GM21786 (cell line): ENCODE measurements at regions not wholly inside any gene's neighbourhood (a gene's known extent, or its start where the extent isn't known, plus 50 kb on each side); places are given as distances from the start of the nearest gene placed in this dataset.

Experiments
- ATAC-seq: cut with Tn5 transposase; IDR thresholded peaks from one replicate; pipeline ENCODE4 v1.9.1; 2021; ENCODE audit not compliant: unreplicated experiment

DNA sequence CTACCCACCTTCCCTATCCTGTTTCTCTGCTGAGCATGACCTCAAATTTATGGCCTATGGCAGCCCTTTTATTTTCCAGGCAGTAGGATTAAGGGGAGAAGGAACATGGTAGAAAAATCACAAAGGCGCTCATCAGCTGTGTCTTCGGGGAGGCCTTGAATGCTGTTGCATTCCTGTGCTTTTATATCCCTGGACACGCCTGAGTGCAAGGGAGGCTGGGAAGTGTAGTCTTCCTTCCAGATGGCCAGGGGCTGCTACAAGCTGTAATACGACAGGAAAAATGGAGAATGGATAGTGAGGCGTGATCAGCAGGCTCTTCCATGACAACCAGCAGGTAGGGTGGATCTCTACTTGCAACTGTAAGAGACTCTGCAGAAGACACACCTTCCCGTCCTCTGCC lies 210.9 kb upstream of the GGTLC1 start:
- no peak for ATAC-seq

DNA sequence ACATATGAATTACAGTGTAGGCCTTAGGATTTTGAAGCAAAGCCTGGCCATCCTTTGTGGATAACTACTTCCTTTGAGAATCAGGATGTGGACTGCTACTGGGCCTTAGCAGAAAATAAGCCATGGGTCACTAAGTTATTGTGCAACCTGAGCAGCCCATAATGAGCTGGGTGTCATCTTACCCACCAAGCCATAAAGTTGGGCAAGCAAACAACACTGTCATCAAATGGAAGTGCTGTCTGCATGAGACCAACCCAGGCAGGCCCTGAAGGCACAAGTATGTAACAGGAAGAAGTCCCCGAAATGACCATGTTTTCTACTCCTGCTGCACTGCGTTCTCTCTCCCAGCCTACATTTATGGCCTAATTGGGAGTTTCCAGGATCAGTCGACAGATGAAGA lies 205.6 kb upstream of the GGTLC1 start:
- no peak for ATAC-seq

- no peak for ATAC-seq
Observed at GRCh38 chr20:24190905-24191304, 202.3 kb upstream of the GGTLC1 start.

DNA sequence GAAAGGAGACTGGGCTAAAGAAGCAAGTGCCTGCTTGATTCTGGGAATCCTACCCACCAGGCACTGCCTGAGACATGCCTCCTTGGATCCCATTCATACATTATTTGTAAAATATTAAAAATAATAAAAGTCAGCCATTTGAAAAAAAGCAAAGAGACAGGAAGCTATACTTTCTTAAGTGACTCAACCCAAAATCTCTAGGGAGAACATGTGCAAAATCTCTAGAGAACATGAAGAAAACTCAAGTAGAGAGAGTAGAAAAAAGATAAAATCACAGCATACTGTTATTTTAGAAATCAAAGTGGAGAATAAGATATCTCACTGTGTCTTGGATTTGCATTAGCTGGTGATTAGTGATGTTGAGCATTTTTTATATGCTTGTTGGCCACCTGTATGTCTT lies 197.2 kb upstream of the GGTLC1 start:
- no peak for ATAC-seq

DNA sequence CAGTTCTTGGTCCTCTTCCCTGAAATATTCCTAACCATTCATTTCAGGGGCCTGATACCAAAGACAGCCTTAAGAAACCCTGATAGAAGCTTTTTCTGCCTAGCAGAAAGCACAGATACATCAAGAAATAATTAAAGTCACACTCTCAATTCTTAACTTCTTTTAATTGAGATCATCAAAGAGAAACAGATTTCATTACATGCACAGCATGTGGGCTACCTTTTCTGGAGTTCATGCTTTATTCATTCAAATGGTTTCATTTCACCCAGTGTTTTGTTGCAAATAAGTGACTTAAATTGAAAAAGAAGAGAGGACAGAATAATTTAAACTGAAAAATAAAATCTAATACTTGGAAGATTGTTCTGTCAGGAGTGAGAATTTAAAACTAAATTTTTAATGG lies 192.6 kb upstream of the GGTLC1 start:
- ATAC-seq = no peak

- no peak for ATAC-seq
Observed at GRCh38 chr20:24169256-24169655, 180.7 kb upstream of the GGTLC1 start.

GRCh38 chr20:24166412-24166811 lies 177.8 kb upstream of the GGTLC1 start:
- ATAC-seq = no peak

GRCh38 chr20:24166123-24166381 lies 177.5 kb upstream of the GGTLC1 start:
- ATAC-seq = no peak

DNA sequence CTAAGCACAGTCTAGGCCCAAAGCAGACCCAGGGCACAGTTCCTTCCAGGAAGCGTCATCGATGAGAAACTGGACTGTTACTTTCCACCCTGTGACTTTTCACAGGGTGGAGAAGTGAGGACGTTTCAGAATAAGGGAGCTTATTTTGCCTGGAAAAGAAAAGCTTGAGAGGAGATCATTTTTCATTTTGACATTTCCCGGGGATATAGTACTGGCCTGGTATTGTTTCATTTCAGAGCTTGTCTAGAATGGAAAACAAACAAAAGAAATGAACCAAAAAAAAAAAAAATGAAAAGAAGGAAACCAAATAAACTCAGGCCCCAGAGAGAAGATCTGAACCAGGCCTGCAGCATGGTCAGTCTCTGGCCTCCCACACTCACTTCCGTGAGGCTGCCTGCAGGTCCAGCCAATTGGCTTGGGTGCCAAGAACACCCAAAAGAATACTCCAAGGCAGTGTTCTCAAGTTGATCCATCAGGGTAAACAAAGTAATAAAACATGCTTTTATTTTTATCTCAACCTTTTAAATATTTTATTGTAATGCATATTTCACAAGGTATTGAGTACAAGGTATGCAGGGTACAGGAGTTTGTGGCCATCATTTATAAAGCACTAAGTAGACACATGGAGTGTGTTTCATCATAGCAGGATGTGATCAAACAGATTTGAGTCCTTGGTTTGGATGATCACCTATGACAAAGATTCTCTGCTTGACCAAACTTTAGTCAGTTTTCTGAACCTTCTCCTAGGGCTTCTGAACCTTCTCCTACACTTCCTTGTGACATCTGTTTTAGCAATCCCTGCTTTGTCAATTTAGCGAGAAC lies 176.9 kb upstream of the GGTLC1 start:
- no peak for ATAC-seq

- no peak for ATAC-seq
Observed at GRCh38 chr20:24164360-24164759, 175.8 kb upstream of the GGTLC1 start.

- ATAC-seq = no peak
Observed at GRCh38 chr20:24163506-24163905, 174.9 kb upstream of the GGTLC1 start.

DNA sequence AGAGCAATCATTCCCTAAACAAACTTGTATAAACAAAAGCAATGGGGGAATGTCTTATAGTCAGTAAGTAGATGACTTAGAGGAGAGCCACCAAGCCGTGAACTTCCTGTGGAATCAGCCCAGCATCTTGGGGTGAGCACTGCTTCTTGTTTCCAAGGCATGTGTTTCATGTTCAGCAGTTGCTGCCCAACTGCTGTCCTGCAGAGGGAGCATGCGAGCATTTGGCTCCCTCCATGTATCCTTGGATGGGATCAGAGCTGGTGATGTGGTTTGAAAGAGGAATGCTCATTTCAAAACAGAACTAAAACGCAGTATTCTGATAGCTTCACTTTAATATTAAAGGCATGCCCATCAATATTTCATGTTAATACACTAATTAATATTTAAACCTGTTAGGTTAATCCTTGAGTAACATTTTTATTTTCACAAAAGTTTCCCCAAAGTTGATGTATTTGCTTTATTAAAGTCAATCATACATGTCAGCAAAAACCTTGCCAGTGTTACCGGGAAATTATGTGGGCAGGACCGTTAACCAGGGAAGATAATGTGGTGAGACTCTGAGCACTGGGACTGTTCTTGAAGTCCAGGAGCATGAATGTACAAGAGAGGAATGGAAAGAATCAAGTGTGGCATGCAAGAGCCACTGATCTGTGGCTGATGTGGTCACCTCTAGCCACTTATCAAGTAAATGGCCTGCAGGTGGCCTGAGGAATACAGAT lies 172.1 kb upstream of the GGTLC1 start:
- no peak for ATAC-seq

- ATAC-seq = no peak
Observed at GRCh38 chr20:24158281-24158680, 169.7 kb upstream of the GGTLC1 start.

GRCh38 chr20:24157213-24157612 lies 168.6 kb upstream of the GGTLC1 start:
- ATAC-seq = no peak

DNA sequence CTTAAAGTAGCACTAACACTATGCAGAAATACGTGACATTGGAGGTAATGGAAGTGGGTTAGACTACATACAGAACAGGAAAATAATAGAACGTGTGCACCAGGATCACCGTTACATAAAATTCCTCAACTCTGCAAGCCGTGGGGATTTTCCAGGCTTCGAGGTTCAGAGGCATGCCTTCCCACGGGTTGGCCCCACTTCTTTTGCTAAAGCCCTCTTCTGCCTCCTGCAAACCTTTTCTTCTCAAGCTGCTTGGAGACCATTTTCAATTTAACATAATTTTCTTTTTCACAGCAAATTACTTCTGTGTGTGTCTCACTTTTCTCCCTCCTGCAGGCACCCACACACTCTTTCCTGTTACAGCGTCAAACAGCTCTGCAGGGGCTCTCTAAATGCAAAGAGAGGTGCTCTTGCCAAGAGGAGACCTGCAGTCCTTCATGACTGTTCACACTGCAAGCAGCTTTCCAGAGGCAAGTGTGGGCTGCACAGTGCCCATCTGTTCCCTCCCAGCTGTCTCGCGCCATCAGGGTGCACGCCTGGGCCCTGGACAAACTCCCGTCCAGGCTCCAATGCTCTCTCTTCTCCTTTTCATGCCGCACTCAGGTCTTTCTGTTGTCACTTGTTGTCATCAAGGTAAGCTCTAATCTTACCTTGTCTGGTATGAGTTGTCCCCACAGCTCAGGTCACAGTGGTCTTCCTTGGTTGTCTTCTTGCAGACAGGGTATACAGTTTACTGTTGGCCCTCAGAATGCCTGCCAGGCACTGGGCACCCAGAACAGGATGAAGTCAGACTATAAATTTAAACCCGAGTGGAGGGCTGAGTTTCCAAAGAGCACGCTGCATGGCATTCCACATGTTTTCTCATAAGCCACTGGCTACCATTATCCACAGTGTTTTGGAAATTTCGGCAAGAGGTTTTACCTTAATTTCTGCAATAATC lies 164.8 kb upstream of the GGTLC1 start:
- ATAC-seq = no peak

- no peak for ATAC-seq
Observed at GRCh38 chr20:24151621-24152294, 163.2 kb upstream of the GGTLC1 start.

DNA sequence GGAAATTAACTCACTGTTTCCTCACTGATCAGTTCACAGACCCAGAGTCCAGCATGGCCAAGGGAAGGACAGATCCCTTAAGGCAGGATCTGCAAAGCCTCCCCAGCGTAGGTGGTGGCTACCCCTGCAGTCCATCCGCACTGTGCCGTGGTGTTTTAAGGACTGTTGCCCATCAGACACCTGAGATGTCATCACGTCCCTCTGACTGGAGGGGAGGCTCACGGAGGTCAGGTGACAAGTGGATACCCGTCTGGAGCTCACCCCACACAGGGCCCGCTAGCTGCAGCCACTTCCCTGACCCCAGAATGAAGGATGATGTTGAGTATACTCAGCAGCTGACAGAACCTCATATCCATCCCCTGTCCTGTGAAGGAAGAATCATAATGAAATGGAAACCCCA lies 161.8 kb upstream of the GGTLC1 start:
- no peak for ATAC-seq

DNA sequence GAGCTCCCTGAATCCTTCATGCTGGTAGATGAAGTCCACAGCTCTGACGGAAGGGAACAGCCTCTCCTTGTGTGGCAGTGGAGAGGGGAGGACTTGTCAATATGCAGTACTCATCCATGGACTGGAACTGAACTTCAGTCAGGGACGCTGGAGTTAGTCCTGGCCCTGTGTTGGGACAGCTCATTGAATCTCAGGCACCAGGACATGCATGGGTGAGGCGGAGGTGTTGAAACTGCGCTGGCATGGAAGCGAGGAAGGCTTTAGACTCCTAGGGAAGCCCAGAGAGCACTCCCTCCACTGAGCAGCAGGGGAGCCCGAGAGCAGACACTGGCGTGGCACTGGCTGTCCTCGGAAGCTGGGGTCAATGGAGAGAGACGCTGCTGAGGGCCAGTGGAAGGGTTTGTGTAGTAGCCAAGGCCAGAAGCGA lies 161.3 kb upstream of the GGTLC1 start:
- no peak for ATAC-seq

GRCh38 chr20:24149175-24149574 lies 160.6 kb upstream of the GGTLC1 start:
- no peak for ATAC-seq

GRCh38 chr20:24148372-24148771 lies 159.8 kb upstream of the GGTLC1 start:
- ATAC-seq = no peak

- ATAC-seq = no peak
Observed at GRCh38 chr20:24147961-24148360, 159.4 kb upstream of the GGTLC1 start.
